Fibroblast of lung (primary cell): ENCODE measurements at regions not wholly inside any gene's neighbourhood (a gene's known extent, or its start where the extent isn't known, plus 50 kb on each side); places are given as distances from the start of the nearest gene placed in this dataset.

Experiments used
- EZH2 ChIP-seq: IDR thresholded peaks from 2 replicates; pipeline ENCODE4 v1.5.1; 2012; ENCODE audit warnings: low read length, control low read depth, mild to moderate bottlenecking; ENCODE audit errors: missing control alignments
- TF ChIP-seq, protein P1 (sequence below), 2 donors: IDR thresholded peaks in 1 of 2; conservative IDR thresholded peaks in 1 of 2; 1 replicate in 1 of 2; 2 replicates in 1 of 2; pipeline ENCODE4 v1.5.1; 2011 to 2012; ENCODE audit warnings: low read length in 2 of 2, control low read depth in 1 of 2, inconsistent platforms in 1 of 2, low read depth in 1 of 2, mild to moderate bottlenecking in 1 of 2

DNA sequence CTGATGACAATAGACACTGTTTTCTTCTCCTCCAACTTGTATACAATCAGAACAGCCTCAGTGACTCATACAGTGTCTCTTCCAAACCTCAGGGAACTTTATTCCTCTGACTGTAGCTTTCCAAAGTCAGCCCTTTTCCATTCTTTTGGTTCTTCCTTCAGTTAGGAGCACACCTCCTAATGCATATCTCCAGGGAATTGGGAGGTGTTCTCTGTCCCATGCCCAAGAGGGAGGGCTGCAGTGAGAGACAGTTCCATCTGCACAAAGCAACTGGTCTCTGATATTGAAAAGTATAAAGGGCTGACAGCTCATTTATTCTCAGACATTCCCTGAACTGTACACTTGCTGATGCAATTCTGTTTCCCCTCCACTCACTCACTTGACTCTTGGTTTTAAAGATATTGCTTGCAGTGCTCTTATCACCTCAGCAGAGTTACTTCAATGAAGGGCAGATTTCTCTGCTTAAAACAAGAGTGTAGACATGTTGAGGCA is 337.8 kb upstream of the TBC1D5 start:
- TF ChIP-seq, protein P1, sequence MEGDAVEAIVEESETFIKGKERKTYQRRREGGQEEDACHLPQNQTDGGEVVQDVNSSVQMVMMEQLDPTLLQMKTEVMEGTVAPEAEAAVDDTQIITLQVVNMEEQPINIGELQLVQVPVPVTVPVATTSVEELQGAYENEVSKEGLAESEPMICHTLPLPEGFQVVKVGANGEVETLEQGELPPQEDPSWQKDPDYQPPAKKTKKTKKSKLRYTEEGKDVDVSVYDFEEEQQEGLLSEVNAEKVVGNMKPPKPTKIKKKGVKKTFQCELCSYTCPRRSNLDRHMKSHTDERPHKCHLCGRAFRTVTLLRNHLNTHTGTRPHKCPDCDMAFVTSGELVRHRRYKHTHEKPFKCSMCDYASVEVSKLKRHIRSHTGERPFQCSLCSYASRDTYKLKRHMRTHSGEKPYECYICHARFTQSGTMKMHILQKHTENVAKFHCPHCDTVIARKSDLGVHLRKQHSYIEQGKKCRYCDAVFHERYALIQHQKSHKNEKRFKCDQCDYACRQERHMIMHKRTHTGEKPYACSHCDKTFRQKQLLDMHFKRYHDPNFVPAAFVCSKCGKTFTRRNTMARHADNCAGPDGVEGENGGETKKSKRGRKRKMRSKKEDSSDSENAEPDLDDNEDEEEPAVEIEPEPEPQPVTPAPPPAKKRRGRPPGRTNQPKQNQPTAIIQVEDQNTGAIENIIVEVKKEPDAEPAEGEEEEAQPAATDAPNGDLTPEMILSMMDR (conservative IDR thresholded peaks at IDR 0.05 in 1 of 2, IDR thresholded peaks at IDR 0.05 in 1 of 2; ENCODE audit: low read depth in 1 of 2, low read length in 2 of 2), result no peak
- no peak for TF ChIP-seq EZH2
